Cardiac muscle cell (in vitro differentiated cells and primary cell): ENCODE measurements at regions not wholly inside any gene's neighbourhood (a gene's known extent, or its start where the extent isn't known, plus 50 kb on each side); places are given as distances from the start of the nearest gene placed in this dataset.

ENCODE experiments used
- DNase-seq, 2 donors: peaks; one replicate each; pipeline versions ENCODE4 v3.0.0 to v3.0.0-alpha.2; 2010 to 2017; ENCODE audit warnings: low read depth in 1 of 2, low spot score in 1 of 2
- H3K27ac ChIP-seq: fragments of 200-600 bp; sonication (generic); 2 replicates; pipeline ENCODE4 v1.5.1; 2016
- H3K27me3 ChIP-seq: fragments of 200-600 bp; sonication (generic); 2 replicates; pipeline ENCODE4 v1.6.0; 2016; ENCODE audit warnings: control low read depth
- H3K36me3 ChIP-seq: fragments of 200-600 bp; sonication (generic); 2 replicates; pipeline ENCODE4 v1.5.1; 2016; ENCODE audit warnings: control low read depth
- H3K4me1 ChIP-seq: fragments of 200-600 bp; sonication (generic); 2 replicates; pipeline ENCODE4 v1.8.1; 2017; ENCODE audit warnings: low read depth, mild to moderate bottlenecking, mixed run types
- H3K4me3 ChIP-seq: fragments of 200-600 bp; sonication (generic); 2 replicates; pipeline ENCODE4 v1.5.1; 2016; ENCODE audit warnings: mild to moderate bottlenecking
- H3K9me3 ChIP-seq: fragments of 200-600 bp; sonication (generic); 2 replicates; pipeline ENCODE4 v1.5.1; 2017; ENCODE audit warnings: low read depth, mild to moderate bottlenecking, control low read depth
- CTCF ChIP-seq: IDR thresholded peaks from 2 replicates; pipeline ENCODE4 v1.5.1; 2012; ENCODE audit warnings: low read depth, mild to moderate bottlenecking, low read length

- peak in 1 of 2 donors; percentile 46 for DNase-seq
- Histone ChIP-seq H3K4me1 (no peaks in the 10 kb centered on the region), H3K27ac (no peak overlapping the region), H3K36me3 (no peaks in the 10 kb centered on the region), H3K9me3 (no peaks in the 10 kb centered on the region), H3K27me3 (no peaks in the 10 kb centered on the region), H3K4me3 (no peak overlapping the region)
- no peak for TF ChIP-seq CTCF
These were observed 473.8 kb downstream of the KIF20B start for GRCh38 chr10:90175161-90175681.

GRCh38 chr10:90179696-90180407 is 478.5 kb downstream of the KIF20B start:
- Histone ChIP-seq H3K27ac (no peak overlapping the region), H3K4me3 (no peak overlapping the region), H3K27me3 (no peaks in the 10 kb centered on the region), H3K4me1 (no peaks in the 10 kb centered on the region), H3K9me3 (no peaks in the 10 kb centered on the region), H3K36me3 (no peaks in the 10 kb centered on the region)
- peak in 1 of 2 donors; percentile 99 for DNase-seq
- no peak for TF ChIP-seq CTCF

GRCh38 chr10:90180886-90181691 is 479.7 kb downstream of the KIF20B start:
- no peak overlapping the region for H3K4me3 ChIP-seq
- peak in 1 of 2 donors; percentile 62 for DNase-seq
- TF ChIP-seq CTCF: no peak
- H3K27me3 ChIP-seq: no peaks in the 10 kb centered on the region
- no peaks in the 10 kb centered on the region for H3K36me3 ChIP-seq
- H3K27ac ChIP-seq: no peak overlapping the region
- H3K9me3 ChIP-seq: no peaks in the 10 kb centered on the region
- H3K4me1 ChIP-seq: no peaks in the 10 kb centered on the region

GRCh38 chr10:90192825-90193224 is 491.4 kb downstream of the KIF20B start:
- TF ChIP-seq CTCF: no peak
- no peaks in the 10 kb centered on the region for H3K36me3 ChIP-seq
- no peaks in the 10 kb centered on the region for H3K4me1 ChIP-seq
- no peaks in the 10 kb centered on the region for H3K9me3 ChIP-seq
- no peak for DNase-seq
- no peaks in the 10 kb centered on the region for H3K27me3 ChIP-seq
- H3K27ac ChIP-seq: no peak overlapping the region
- no peak overlapping the region for H3K4me3 ChIP-seq

GRCh38 chr10:90193240-90193985 is 492.0 kb downstream of the KIF20B start:
- DNase-seq: peak in 1 of 2 donors; percentile 88
- TF ChIP-seq CTCF: no peak
- H3K4me1 ChIP-seq: no peaks in the 10 kb centered on the region
- no peak overlapping the region for H3K4me3 ChIP-seq
- no peaks in the 10 kb centered on the region for H3K9me3 ChIP-seq
- no peaks in the 10 kb centered on the region for H3K36me3 ChIP-seq
- H3K27me3 ChIP-seq: no peaks in the 10 kb centered on the region
- H3K27ac ChIP-seq: no peak overlapping the region
